H4 (cell line): ENCODE measurements at regions not wholly inside any gene's neighbourhood (a gene's known extent, or its start where the extent isn't known, plus 50 kb on each side); places are given as distances from the start of the nearest gene placed in this dataset.

Experiments used
- DNase-seq: peaks from one replicate; pipeline ENCODE4 v3.0.0-alpha.2; 2015; ENCODE audit warnings: low spot score

- DNase-seq = no peak
Observed at GRCh38 chr1:208781391-208782045, 537.3 kb upstream of the PLXNA2 start.

- no peak for DNase-seq
Observed at GRCh38 chr1:208782186-208782585, 538.0 kb upstream of the PLXNA2 start.

GRCh38 chr1:208785629-208786028 lies 541.4 kb upstream of the PLXNA2 start:
- DNase-seq = no peak

GRCh38 chr1:208787219-208787618 lies 543.0 kb upstream of the PLXNA2 start:
- DNase-seq = no peak

- no peak for DNase-seq
Observed at GRCh38 chr1:208788013-208788540, 543.9 kb upstream of the PLXNA2 start.

- no peak for DNase-seq
Observed at GRCh38 chr1:208791456-208791855, 547.3 kb upstream of the PLXNA2 start.

GRCh38 chr1:208793861-208794345 lies 549.7 kb upstream of the PLXNA2 start:
- DNase-seq = no peak

- DNase-seq = no peak
Observed at GRCh38 chr1:208799186-208799585, 555.0 kb upstream of the PLXNA2 start.

- no peak for DNase-seq
Observed at GRCh38 chr1:208803011-208803811, 559.0 kb upstream of the PLXNA2 start.

- no peak for DNase-seq
Observed at GRCh38 chr1:208807446-208808127, 563.4 kb upstream of the PLXNA2 start.

GRCh38 chr1:208808301-208808700 lies 564.1 kb upstream of the PLXNA2 start:
- DNase-seq = no peak

- DNase-seq = no peak
Observed at GRCh38 chr1:208809876-208810275, 565.7 kb upstream of the PLXNA2 start.

GRCh38 chr1:208818770-208819445 lies 574.7 kb upstream of the PLXNA2 start:
- no peak for DNase-seq

GRCh38 chr1:208820580-208821212 lies 576.5 kb upstream of the PLXNA2 start:
- DNase-seq = no peak

GRCh38 chr1:208821939-208822338 lies 577.8 kb upstream of the PLXNA2 start:
- DNase-seq = no peak

GRCh38 chr1:208825300-208825699 lies 581.1 kb upstream of the PLXNA2 start:
- DNase-seq = no peak

GRCh38 chr1:208829595-208829994 lies 585.4 kb upstream of the PLXNA2 start:
- DNase-seq = no peak

- no peak for DNase-seq
Observed at GRCh38 chr1:208834381-208835096, 590.4 kb upstream of the PLXNA2 start.

- no peak for DNase-seq
Observed at GRCh38 chr1:208835097-208835463, 590.9 kb upstream of the PLXNA2 start.

GRCh38 chr1:208835781-208836180 lies 591.6 kb upstream of the PLXNA2 start:
- DNase-seq = no peak

- DNase-seq = no peak
Observed at GRCh38 chr1:208837242-208837641, 593.1 kb upstream of the PLXNA2 start.
